Fibroblast of villous mesenchyme (primary cell): ENCODE measurements at regions not wholly inside any gene's neighbourhood (a gene's known extent, or its start where the extent isn't known, plus 50 kb on each side); places are given as distances from the start of the nearest gene placed in this dataset.

Source experiments
- DNase-seq: peaks from one replicate; pipeline ENCODE4 v3.0.0-alpha.2; 2010; ENCODE audit warnings: low read depth
- H3K4me3 ChIP-seq: 2 replicates; pipeline ENCODE4 v1.5.1; 2011; ENCODE audit warnings: low read depth, mild to moderate bottlenecking, low read length
- CTCF ChIP-seq: IDR thresholded peaks from 2 replicates; pipeline ENCODE4 v1.5.1; 2012; ENCODE audit warnings: low read depth, mild to moderate bottlenecking, low read length; ENCODE audit not compliant: insufficient read depth
- small RNA-seq: library from RNA; depleted of rRNA; stranded (forward); fragments of <200 nt; gene quantifications from one replicate; pipeline ENCODE3, GENCODE V24; 2012

- no peak overlapping the region for H3K4me3 ChIP-seq
- no peak for TF ChIP-seq CTCF
- peak; percentile 93 for DNase-seq
These were observed 52.8 kb upstream of the LYPLAL1 start for GRCh38 chr1:219120624-219121544.

GRCh38 chr1:219121679-219122078 lies 52.0 kb upstream of the LYPLAL1 start:
- no peak for TF ChIP-seq CTCF
- DNase-seq: no peak
- H3K4me3 ChIP-seq: no peak overlapping the region

DNA sequence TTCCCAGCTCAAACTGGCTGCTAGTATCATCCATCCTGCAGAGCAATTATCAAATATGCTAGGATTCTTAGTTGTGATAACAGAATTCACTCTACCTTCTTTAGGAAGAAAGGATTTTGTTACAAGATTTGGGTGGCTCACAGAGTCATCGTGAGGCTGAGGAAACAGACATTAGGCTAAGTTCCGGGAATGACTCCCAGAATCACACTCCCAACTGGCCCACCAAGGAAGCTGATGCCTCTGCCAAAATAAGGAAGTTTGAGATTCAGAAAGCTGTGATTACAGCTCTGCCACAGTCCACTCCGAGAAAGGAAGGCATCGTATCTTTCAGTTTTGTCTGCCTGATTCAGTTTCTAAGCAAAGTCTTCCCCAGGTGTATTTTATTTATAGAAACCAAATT lies 50.6 kb upstream of the LYPLAL1 start:
- H3K4me3 ChIP-seq: no peak overlapping the region
- TF ChIP-seq CTCF: no peak
- DNase-seq: no peak

Small RNA genes in the stretch of these regions (small RNA-seq; reads per million reads assigned to genes)
- gene RF00012: 0.28 reads per million
